KOPT-K1 (cell line): ENCODE measurements at regions not wholly inside any gene's neighbourhood (a gene's known extent, or its start where the extent isn't known, plus 50 kb on each side); places are given as distances from the start of the nearest gene placed in this dataset.

Source experiments
- H3K27ac ChIP-seq: fragments of 200-600 bp; sonication (generic); 2 replicates; pipeline ENCODE4 v1.5.1; 2016; ENCODE audit warnings: antibody characterized with exemption, mild to moderate bottlenecking, low read depth, low read length; ENCODE audit not compliant: poor library complexity, severe bottlenecking
- H3K36me3 ChIP-seq: fragments of 200-600 bp; sonication (generic); 2 replicates; pipeline ENCODE4 v1.5.1; 2017; ENCODE audit warnings: antibody characterized with exemption, mild to moderate bottlenecking, low read length, moderate library complexity; ENCODE audit not compliant: insufficient read depth
- H3K9me3 ChIP-seq: fragments of 200-600 bp; sonication (generic); 2 replicates; pipeline ENCODE4 v1.5.1; 2017; ENCODE audit warnings: antibody characterized with exemption, low read length, mild to moderate bottlenecking; ENCODE audit not compliant: insufficient read depth, poor library complexity, severe bottlenecking

GRCh38 chr10:3848005-3848774, 63.2 kb upstream of the KLF6 start:
- Histone ChIP-seq H3K27ac (no peak overlapping the region), H3K36me3 (no peaks in the 10 kb centered on the region), H3K9me3 (no peaks in the 10 kb centered on the region)

DNA sequence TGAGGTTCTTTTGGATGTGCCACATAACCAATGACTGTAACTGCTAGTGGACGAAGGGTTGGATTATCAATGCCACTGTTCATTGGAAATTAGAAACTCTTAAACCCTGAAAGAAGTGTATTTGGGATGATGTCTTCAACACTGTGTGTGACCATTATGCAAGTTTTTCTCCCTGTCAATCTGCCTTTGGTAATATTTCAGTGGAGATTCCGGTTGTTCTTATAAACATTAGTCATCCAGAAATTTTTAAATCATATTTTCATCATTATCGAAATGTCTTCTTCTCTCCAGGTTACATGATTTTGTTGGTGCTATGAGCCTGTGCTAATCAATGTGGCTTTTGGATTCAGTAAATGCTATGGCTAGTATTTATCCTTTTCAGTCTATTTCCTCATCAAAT, 61.7 kb upstream of the KLF6 start:
- H3K9me3 ChIP-seq = no peaks in the 10 kb centered on the region
- H3K36me3 ChIP-seq = no peaks in the 10 kb centered on the region
- H3K27ac ChIP-seq = no peak overlapping the region

GRCh38 chr10:3844491-3845025, 59.5 kb upstream of the KLF6 start:
- no peaks in the 10 kb centered on the region for H3K9me3 ChIP-seq
- no peak overlapping the region for H3K27ac ChIP-seq
- H3K36me3 ChIP-seq = no peaks in the 10 kb centered on the region

- no peaks in the 10 kb centered on the region for H3K9me3 ChIP-seq
- H3K27ac ChIP-seq = no peak overlapping the region
- H3K36me3 ChIP-seq = no peaks in the 10 kb centered on the region
Measured at GRCh38 chr10:3838460-3839437, 53.7 kb upstream of the KLF6 start.

- no peaks in the 10 kb centered on the region for H3K36me3 ChIP-seq
- no peak overlapping the region for H3K27ac ChIP-seq
- H3K9me3 ChIP-seq = no peaks in the 10 kb centered on the region
Measured at GRCh38 chr10:3837647-3838459, 52.8 kb upstream of the KLF6 start.

GRCh38 chr10:3836222-3836820, 51.3 kb upstream of the KLF6 start:
- no peaks in the 10 kb centered on the region for H3K36me3 ChIP-seq
- no peak overlapping the region for H3K27ac ChIP-seq
- no peaks in the 10 kb centered on the region for H3K9me3 ChIP-seq

GRCh38 chr10:3835770-3836169, 50.8 kb upstream of the KLF6 start:
- Histone ChIP-seq H3K27ac (no peak overlapping the region), H3K36me3 (no peaks in the 10 kb centered on the region), H3K9me3 (no peaks in the 10 kb centered on the region)

GRCh38 chr10:3834947-3835346, 49.9 kb upstream of the KLF6 start:
- no peak overlapping the region for H3K27ac ChIP-seq
- H3K36me3 ChIP-seq = no peaks in the 10 kb centered on the region
- H3K9me3 ChIP-seq = no peaks in the 10 kb centered on the region
